Endothelial cell (in vitro differentiated cells): ENCODE measurements at regions not wholly inside any gene's neighbourhood (a gene's known extent, or its start where the extent isn't known, plus 50 kb on each side); places are given as distances from the start of the nearest gene placed in this dataset.

ENCODE experiments used
- DNase-seq: peaks from one replicate; pipeline ENCODE4 v3.0.0; 2021; ENCODE audit warnings: low spot score
- H3K27ac Mint-ChIP-seq: one replicate; pipeline ENCODE4 v1.8.0; 2021; ENCODE audit warnings: mixed read lengths, inconsistent platforms; ENCODE audit not compliant: unreplicated experiment
- H3K27me3 Mint-ChIP-seq: one replicate; pipeline ENCODE4 v1.8.0; 2021; ENCODE audit warnings: mild to moderate bottlenecking, moderate library complexity, mixed read lengths, inconsistent platforms; ENCODE audit not compliant: unreplicated experiment
- H3K36me3 Mint-ChIP-seq: one replicate; pipeline ENCODE4 v1.8.0; 2021; ENCODE audit warnings: mild to moderate bottlenecking, low read depth, mixed read lengths, inconsistent platforms; ENCODE audit not compliant: unreplicated experiment
- H3K4me1 Mint-ChIP-seq: one replicate; pipeline ENCODE4 v1.8.0; 2021; ENCODE audit warnings: mild to moderate bottlenecking, mixed read lengths, inconsistent platforms; ENCODE audit not compliant: unreplicated experiment
- H3K4me3 Mint-ChIP-seq: one replicate; pipeline ENCODE4 v1.8.0; 2021; ENCODE audit warnings: mild to moderate bottlenecking, mixed read lengths, inconsistent platforms; ENCODE audit not compliant: unreplicated experiment
- H3K9me3 Mint-ChIP-seq: one replicate; pipeline ENCODE4 v1.8.0; 2021; ENCODE audit warnings: mixed read lengths, inconsistent platforms; ENCODE audit not compliant: unreplicated experiment
- CTCF ChIP-seq: fragments of 200-600 bp; sonication (generic); IDR thresholded peaks from one replicate; pipeline ENCODE4 v1.5.0; 2021; ENCODE audit warnings: antibody characterized with exemption; ENCODE audit not compliant: unreplicated experiment

GRCh38 chr5:130896636-130897035 lies 268.4 kb downstream of the HINT1 start:
- Mint-ChIP-seq H3K4me3 (no peak overlapping the region), H3K27me3 (peaks cover 4% of the 10 kb centered on the region), H3K27ac (no peak overlapping the region), H3K4me1 (peaks cover 4% of the 10 kb centered on the region), H3K9me3 (no peaks in the 10 kb centered on the region), H3K36me3 (peaks cover 7% of the 10 kb centered on the region)
- DNase-seq: no peak
- no peak for TF ChIP-seq CTCF

GRCh38 chr5:130893006-130893405 lies 272.1 kb downstream of the HINT1 start:
- peaks cover 4% of the 10 kb centered on the region for H3K27me3 Mint-ChIP-seq
- TF ChIP-seq CTCF: no peak
- no peaks in the 10 kb centered on the region for H3K9me3 Mint-ChIP-seq
- H3K4me3 Mint-ChIP-seq: no peak overlapping the region
- peaks cover 7% of the 10 kb centered on the region for H3K36me3 Mint-ChIP-seq
- H3K27ac Mint-ChIP-seq: no peak overlapping the region
- H3K4me1 Mint-ChIP-seq: peaks cover 4% of the 10 kb centered on the region
- DNase-seq: no peak

- no peak for DNase-seq
- H3K9me3 Mint-ChIP-seq: no peaks in the 10 kb centered on the region
- TF ChIP-seq CTCF: no peak
- no peak overlapping the region for H3K27ac Mint-ChIP-seq
- H3K27me3 Mint-ChIP-seq: peaks cover 6% of the 10 kb centered on the region
- peaks cover 13% of the 10 kb centered on the region for H3K4me1 Mint-ChIP-seq
- H3K36me3 Mint-ChIP-seq: no peaks in the 10 kb centered on the region
- no peak overlapping the region for H3K4me3 Mint-ChIP-seq
Observed at GRCh38 chr5:130890610-130891009, 274.4 kb downstream of the HINT1 start.

GRCh38 chr5:130885691-130886090 lies 279.4 kb downstream of the HINT1 start:
- no peak for DNase-seq
- no peaks in the 10 kb centered on the region for H3K36me3 Mint-ChIP-seq
- no peak overlapping the region for H3K27ac Mint-ChIP-seq
- H3K9me3 Mint-ChIP-seq: no peaks in the 10 kb centered on the region
- H3K27me3 Mint-ChIP-seq: peaks cover 4% of the 10 kb centered on the region
- H3K4me1 Mint-ChIP-seq: peaks cover 16% of the 10 kb centered on the region
- H3K4me3 Mint-ChIP-seq: no peak overlapping the region
- no peak for TF ChIP-seq CTCF

- Mint-ChIP-seq H3K27ac (no peak overlapping the region), H3K36me3 (no peaks in the 10 kb centered on the region), H3K4me1 (peaks cover 21% of the 10 kb centered on the region), H3K27me3 (peaks cover 4% of the 10 kb centered on the region), H3K4me3 (no peak overlapping the region), H3K9me3 (no peaks in the 10 kb centered on the region)
- DNase-seq: no peak
- no peak for TF ChIP-seq CTCF
Observed at GRCh38 chr5:130885027-130885426, 280.0 kb downstream of the HINT1 start.
